ENCODE measurements at regions not wholly inside any gene's neighbourhood (a gene's known extent, or its start where the extent isn't known, plus 50 kb on each side); places are given as distances from the start of the nearest gene placed in this dataset.
"Not testable (repeated sequence)": the region's sequence is repeated elsewhere in the genome, so short reads cannot be mapped to it uniquely, and the experiment has no call there.

DNA sequence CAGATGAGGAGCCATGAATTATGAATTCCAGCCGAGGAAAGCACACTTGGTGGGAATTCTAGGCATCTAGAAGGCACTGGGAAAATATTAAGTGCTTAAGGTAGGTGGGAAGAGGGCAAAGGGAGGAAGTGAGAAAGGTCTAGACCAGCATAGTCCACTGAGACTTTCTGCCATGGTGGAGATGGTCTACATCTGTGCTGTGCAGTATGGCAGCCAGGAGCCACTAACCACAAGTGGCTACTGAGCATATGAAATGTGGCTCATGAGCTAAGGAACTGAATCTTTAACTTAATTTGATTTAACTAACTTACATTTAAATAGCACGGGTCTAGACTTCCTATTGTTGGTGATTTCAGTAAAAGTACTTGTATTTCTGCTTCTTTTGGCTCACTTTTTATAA, 82.5 kb upstream of the SEM1 start:
- TF ChIP-seq, protein P1, sequence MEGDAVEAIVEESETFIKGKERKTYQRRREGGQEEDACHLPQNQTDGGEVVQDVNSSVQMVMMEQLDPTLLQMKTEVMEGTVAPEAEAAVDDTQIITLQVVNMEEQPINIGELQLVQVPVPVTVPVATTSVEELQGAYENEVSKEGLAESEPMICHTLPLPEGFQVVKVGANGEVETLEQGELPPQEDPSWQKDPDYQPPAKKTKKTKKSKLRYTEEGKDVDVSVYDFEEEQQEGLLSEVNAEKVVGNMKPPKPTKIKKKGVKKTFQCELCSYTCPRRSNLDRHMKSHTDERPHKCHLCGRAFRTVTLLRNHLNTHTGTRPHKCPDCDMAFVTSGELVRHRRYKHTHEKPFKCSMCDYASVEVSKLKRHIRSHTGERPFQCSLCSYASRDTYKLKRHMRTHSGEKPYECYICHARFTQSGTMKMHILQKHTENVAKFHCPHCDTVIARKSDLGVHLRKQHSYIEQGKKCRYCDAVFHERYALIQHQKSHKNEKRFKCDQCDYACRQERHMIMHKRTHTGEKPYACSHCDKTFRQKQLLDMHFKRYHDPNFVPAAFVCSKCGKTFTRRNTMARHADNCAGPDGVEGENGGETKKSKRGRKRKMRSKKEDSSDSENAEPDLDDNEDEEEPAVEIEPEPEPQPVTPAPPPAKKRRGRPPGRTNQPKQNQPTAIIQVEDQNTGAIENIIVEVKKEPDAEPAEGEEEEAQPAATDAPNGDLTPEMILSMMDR (IDR thresholded peaks at IDR 0.05), result no peak
- Histone ChIP-seq H3K27ac (no peak overlapping the region), H3K9me3 (no peaks in the 10 kb centered on the region), H3K27me3 (no peaks in the 10 kb centered on the region), H3K4me1 (no peaks in the 10 kb centered on the region), H3K36me3 (no peaks in the 10 kb centered on the region), H3K4me3 (no peak overlapping the region)
- no peak for DNase-seq (ENCODE audit: low spot score)

- Histone ChIP-seq H3K4me1 (no peaks in the 10 kb centered on the region), H3K9me3 (no peaks in the 10 kb centered on the region), H3K36me3 (no peaks in the 10 kb centered on the region), H3K27me3 (no peaks in the 10 kb centered on the region), H3K4me3 (no peak overlapping the region), H3K27ac (no peak overlapping the region)
- no peak for DNase-seq (ENCODE audit: low spot score)
- TF ChIP-seq, protein P1 (IDR thresholded peaks at IDR 0.05), result no peak
Measured at GRCh38 chr7:96794063-96794462, 84.4 kb upstream of the SEM1 start.

DNA sequence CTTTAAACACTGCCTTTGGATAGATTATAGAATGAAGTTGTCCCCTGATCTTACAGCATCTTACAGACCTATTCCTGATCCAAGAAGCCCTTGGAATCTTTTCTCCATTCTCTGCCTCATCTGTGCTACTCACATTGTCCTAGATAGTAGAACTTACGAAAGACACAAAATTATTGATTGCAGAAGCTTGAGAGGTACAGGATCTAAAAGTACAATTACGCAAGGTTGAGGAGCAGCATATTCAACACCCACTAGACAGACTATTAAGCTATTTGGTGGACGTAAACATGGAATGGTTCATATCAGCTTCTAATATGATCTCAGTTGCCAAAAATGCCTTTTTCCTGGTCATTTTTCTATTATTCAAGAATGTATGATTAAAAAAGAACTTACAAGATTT, 90.5 kb upstream of the SEM1 start:
- H3K27ac ChIP-seq, result no peak overlapping the region
- H3K9me3 ChIP-seq, result no peaks in the 10 kb centered on the region
- no peaks in the 10 kb centered on the region for H3K36me3 ChIP-seq
- DNase-seq (ENCODE audit: low spot score), result no peak
- no peak overlapping the region for H3K4me3 ChIP-seq
- TF ChIP-seq, protein P1 (IDR thresholded peaks at IDR 0.05), result no peak
- no peaks in the 10 kb centered on the region for H3K4me1 ChIP-seq
- H3K27me3 ChIP-seq, result no peaks in the 10 kb centered on the region

DNA sequence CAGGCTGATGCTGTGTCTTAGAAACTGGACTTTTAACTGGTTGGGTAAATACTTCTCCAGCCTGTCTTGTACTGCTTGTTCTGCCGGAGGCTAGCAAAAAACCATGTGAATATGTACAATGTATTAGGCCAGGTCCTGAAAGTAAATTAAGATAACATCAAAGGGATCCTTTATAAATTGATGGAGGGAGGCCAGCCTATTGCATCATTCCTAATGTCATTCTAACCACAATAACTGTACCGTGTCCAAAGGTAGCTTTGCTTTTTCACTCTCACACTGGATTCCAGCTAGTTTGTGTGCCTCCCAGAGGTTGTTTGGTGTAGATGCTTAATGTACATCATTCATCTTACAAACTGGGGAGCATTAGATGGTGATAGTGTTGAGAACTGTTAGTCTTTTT, 91.2 kb upstream of the SEM1 start:
- Histone ChIP-seq H3K27ac (no peak overlapping the region), H3K36me3 (no peaks in the 10 kb centered on the region), H3K9me3 (no peaks in the 10 kb centered on the region), H3K4me1 (no peaks in the 10 kb centered on the region), H3K27me3 (no peaks in the 10 kb centered on the region), H3K4me3 (no peak overlapping the region)
- TF ChIP-seq, protein P1 (IDR thresholded peaks at IDR 0.05), result no peak
- no peak for DNase-seq (ENCODE audit: low spot score)

- Histone ChIP-seq H3K9me3 (no peaks in the 10 kb centered on the region), H3K27ac (no peak overlapping the region), H3K27me3 (no peaks in the 10 kb centered on the region), H3K4me1 (no peaks in the 10 kb centered on the region), H3K36me3 (no peaks in the 10 kb centered on the region), H3K4me3 (no peak overlapping the region)
- TF ChIP-seq, protein P1 (IDR thresholded peaks at IDR 0.05), result no peak
- DNase-seq (ENCODE audit: low spot score), result no peak
Measured at GRCh38 chr7:96819111-96819700, 109.6 kb upstream of the SEM1 start.

- H3K4me3 ChIP-seq; H3K27me3 ChIP-seq; DNase-seq (ENCODE audit: low spot score); H3K27ac ChIP-seq; H3K36me3 ChIP-seq; H3K4me1 ChIP-seq; H3K9me3 ChIP-seq: not testable (repeated sequence)
Measured at GRCh38 chr7:96821131-96821530, 111.5 kb upstream of the SEM1 start.

Measured in right atrium auricular region (tissue), 2 donors.